ENCODE measurements at regions not wholly inside any gene's neighbourhood (a gene's known extent, or its start where the extent isn't known, plus 50 kb on each side); places are given as distances from the start of the nearest gene placed in this dataset.

- TF ChIP-seq TSHZ2 (CRISPR knock-in tag; IDR thresholded peaks at IDR 0.05) (no peak), PATZ1 (CRISPR knock-in tag; IDR thresholded peaks at IDR 0.05; ENCODE audit: borderline replicate concordance) (no peak), ISL1 (CRISPR knock-in tag; IDR thresholded peaks at IDR 0.05) (no peak), OSR1 (CRISPR knock-in tag; IDR thresholded peaks at IDR 0.05) (no peak), CSDC2 (CRISPR knock-in tag; IDR thresholded peaks at IDR 0.05) (no peak), RARB (CRISPR knock-in tag; IDR thresholded peaks at IDR 0.05) (no peak), ZFP3 (CRISPR knock-in tag; IDR thresholded peaks at IDR 0.05) (no peak), BACH2 (CRISPR knock-in tag; IDR thresholded peaks at IDR 0.05; ENCODE audit: borderline replicate concordance) (no peak), ZNF8 (CRISPR knock-in tag; IDR thresholded peaks at IDR 0.05) (no peak), GLIS3 (CRISPR knock-in tag; IDR thresholded peaks at IDR 0.05) (no peak), TOX (CRISPR knock-in tag; IDR thresholded peaks at IDR 0.05; ENCODE audit: borderline replicate concordance) (no peak), ESRRG (CRISPR knock-in tag; IDR thresholded peaks at IDR 0.05) (no peak), ZNF70 (CRISPR knock-in tag; IDR thresholded peaks at IDR 0.05) (no peak)
- TF ChIP-seq, protein P1, sequence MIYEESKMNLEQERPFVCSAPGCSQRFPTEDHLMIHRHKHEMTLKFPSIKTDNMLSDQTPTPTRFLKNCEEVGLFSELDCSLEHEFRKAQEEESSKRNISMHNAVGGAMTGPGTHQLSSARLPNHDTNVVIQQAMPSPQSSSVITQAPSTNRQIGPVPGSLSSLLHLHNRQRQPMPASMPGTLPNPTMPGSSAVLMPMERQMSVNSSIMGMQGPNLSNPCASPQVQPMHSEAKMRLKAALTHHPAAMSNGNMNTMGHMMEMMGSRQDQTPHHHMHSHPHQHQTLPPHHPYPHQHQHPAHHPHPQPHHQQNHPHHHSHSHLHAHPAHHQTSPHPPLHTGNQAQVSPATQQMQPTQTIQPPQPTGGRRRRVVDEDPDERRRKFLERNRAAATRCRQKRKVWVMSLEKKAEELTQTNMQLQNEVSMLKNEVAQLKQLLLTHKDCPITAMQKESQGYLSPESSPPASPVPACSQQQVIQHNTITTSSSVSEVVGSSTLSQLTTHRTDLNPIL (CRISPR knock-in tag; IDR thresholded peaks at IDR 0.05; ENCODE audit: low read depth): no peak
These were observed 65.9 kb upstream of the C3orf80 start for GRCh38 chr3:160159341-160159740.

Measured in SK-N-SH treated with all-trans-retinoic acid at 6 μM for 48 hours (cell line).